ENCODE measurements at regions not wholly inside any gene's neighbourhood (a gene's known extent, or its start where the extent isn't known, plus 50 kb on each side); places are given as distances from the start of the nearest gene placed in this dataset.

DNA sequence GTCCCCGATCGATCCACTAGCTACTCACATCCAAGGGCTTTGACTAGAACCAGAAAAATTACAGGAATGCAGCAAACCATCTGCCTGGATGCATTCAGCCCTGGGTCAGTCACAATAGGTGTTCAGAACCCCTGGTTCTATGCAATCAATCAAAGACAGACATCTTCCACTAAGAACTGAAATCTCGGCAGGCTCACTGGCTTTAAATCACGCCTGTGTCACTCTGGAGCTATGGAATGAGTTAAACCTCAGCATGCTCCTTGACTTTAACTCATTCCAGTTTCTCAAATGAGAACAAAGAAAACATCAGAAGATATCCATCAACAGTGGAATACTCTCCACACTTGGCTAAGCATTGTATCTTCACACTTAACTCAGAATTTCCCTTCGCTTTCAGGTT, 68.1 kb upstream of the SPTBN1 start:
- Mint-ChIP-seq H3K4me3 (no peak overlapping the region), H3K9me3 (ENCODE audit: insufficient read depth) (no peaks in the 10 kb centered on the region), H3K4me1 (no peaks in the 10 kb centered on the region), H3K27me3 (peaks cover 3% of the 10 kb centered on the region), H3K27ac (no peak overlapping the region)
- H3K27me3 ChIP-seq (replicated peaks in 1 of 4; ENCODE audit: control extremely low read depth in 1 of 4, control insufficient read depth in 3 of 4, insufficient read depth in 4 of 4, low read length in 3 of 4): no peaks in the 10 kb centered on the region
- no peak overlapping the region for H3K27ac ChIP-seq (ENCODE audit: low read length in 2 of 2)
- TF ChIP-seq, protein P1, sequence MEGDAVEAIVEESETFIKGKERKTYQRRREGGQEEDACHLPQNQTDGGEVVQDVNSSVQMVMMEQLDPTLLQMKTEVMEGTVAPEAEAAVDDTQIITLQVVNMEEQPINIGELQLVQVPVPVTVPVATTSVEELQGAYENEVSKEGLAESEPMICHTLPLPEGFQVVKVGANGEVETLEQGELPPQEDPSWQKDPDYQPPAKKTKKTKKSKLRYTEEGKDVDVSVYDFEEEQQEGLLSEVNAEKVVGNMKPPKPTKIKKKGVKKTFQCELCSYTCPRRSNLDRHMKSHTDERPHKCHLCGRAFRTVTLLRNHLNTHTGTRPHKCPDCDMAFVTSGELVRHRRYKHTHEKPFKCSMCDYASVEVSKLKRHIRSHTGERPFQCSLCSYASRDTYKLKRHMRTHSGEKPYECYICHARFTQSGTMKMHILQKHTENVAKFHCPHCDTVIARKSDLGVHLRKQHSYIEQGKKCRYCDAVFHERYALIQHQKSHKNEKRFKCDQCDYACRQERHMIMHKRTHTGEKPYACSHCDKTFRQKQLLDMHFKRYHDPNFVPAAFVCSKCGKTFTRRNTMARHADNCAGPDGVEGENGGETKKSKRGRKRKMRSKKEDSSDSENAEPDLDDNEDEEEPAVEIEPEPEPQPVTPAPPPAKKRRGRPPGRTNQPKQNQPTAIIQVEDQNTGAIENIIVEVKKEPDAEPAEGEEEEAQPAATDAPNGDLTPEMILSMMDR (IDR thresholded peaks at IDR 0.05): no peak
- TF ChIP-seq EZH2 (IDR thresholded peaks at IDR 0.05; ENCODE audit: borderline replicate concordance, insufficient read depth, low read depth, low read length, poor library complexity, severe bottlenecking): no peak
- no peak overlapping the region for H3K4me3 ChIP-seq (ENCODE audit: control extremely low read depth in 1 of 5, extremely low read depth in 1 of 5, insufficient read depth in 1 of 5, low read depth in 2 of 5, low read length in 4 of 5)
- no peaks in the 10 kb centered on the region for H3K9me3 ChIP-seq (ENCODE audit: control extremely low read depth in 1 of 3, control insufficient read depth in 2 of 3, insufficient read depth in 1 of 3, low read length in 2 of 3)
- 100% methylated on average over 2 of the region's 5 CpGs for WGBS (ENCODE audit: insufficient coverage)
- H3K4me2 ChIP-seq (replicated peaks; ENCODE audit: low read depth, low read length, poor library complexity, severe bottlenecking): no peak overlapping the region
- intact Hi-C loops (cut with micrococcal nuclease): no loop called here
- H3K36me3 ChIP-seq (replicated peaks in 1 of 2; ENCODE audit: control extremely low read depth in 1 of 2, control insufficient read depth in 1 of 2, extremely low read depth in 1 of 2, insufficient read depth in 2 of 2, low read length in 1 of 2): no peaks in the 10 kb centered on the region
- ChIA-PET CTCF (no interaction called here), POLR2A (no interaction called here)
- DNase-seq (no peak), ATAC-seq (ENCODE audit: low read depth) (no peak)
- no peaks in the 10 kb centered on the region for H3K79me2 ChIP-seq (ENCODE audit: control insufficient read depth, insufficient read depth, low read length)
- H3K4me1 ChIP-seq (ENCODE audit: control insufficient read depth in 2 of 2, insufficient read depth in 2 of 2, low read length in 2 of 2): no peaks in the 10 kb centered on the region
- H4K20me1 ChIP-seq (ENCODE audit: control insufficient read depth, insufficient read depth, low read length, poor library complexity, severe bottlenecking): no peaks in the 10 kb centered on the region
- no peak overlapping the region for H3K9ac ChIP-seq (ENCODE audit: low read length)
- no peak overlapping the region for H2AFZ ChIP-seq (ENCODE audit: insufficient read depth, low read depth, low read length, poor library complexity, severe bottlenecking)

DNA sequence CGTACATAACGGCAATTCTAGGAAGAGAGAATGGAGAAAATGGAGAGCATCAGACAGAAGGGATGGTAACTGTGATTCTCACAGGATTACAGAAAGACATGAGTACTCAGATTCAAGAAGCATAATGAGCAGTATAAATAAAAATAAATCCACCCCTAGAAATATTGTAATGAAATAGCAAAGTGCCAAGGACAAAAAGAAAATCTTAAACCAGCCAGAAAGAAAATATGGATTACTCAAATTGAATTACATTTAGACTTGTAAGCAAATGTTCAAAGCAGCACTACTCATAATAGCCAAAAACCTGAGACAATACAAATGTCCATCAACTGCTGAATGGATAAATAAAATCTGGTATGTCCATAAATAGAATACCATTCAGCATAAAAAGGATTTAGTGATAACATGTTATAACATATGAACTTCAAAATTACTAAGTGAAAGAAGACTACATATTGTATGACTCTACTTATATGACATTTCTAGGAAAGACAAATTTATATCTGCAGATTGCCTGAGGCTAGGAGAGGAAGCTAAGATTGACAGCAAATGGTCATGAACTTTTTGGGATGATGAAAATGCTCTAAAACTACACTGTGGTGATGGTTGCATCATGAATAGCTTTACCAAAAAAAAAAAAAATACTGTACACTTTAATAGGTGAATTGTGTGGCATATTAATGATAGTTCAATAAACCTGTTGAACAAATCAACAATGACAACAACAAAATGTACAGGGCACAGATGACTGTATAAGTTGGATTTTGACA, 63.4 kb upstream of the SPTBN1 start:
- Histone ChIP-seq H3K4me1 (ENCODE audit: control insufficient read depth in 2 of 2, insufficient read depth in 2 of 2, low read length in 2 of 2) (peaks cover 0 to 9% of the 10 kb centered on the region in 2 donors), H3K36me3 (replicated peaks in 1 of 2; ENCODE audit: control extremely low read depth in 1 of 2, control insufficient read depth in 1 of 2, extremely low read depth in 1 of 2, insufficient read depth in 2 of 2, low read length in 1 of 2) (no peaks in the 10 kb centered on the region), H3K9ac (ENCODE audit: low read length) (no peak overlapping the region), H2AFZ (ENCODE audit: insufficient read depth, low read depth, low read length, poor library complexity, severe bottlenecking) (no peak overlapping the region), H3K79me2 (ENCODE audit: control insufficient read depth, insufficient read depth, low read length) (no peaks in the 10 kb centered on the region), H3K27me3 (replicated peaks in 1 of 4; ENCODE audit: control extremely low read depth in 1 of 4, control insufficient read depth in 3 of 4, insufficient read depth in 4 of 4, low read length in 3 of 4) (no peaks in the 10 kb centered on the region), H3K4me3 (ENCODE audit: control extremely low read depth in 1 of 5, extremely low read depth in 1 of 5, insufficient read depth in 1 of 5, low read depth in 2 of 5, low read length in 4 of 5) (no peak overlapping the region), H3K9me3 (ENCODE audit: control extremely low read depth in 1 of 3, control insufficient read depth in 2 of 3, insufficient read depth in 1 of 3, low read length in 2 of 3) (peaks cover 0 to 3% (median 0%) of the 10 kb centered on the region in 3 donors), H4K20me1 (ENCODE audit: control insufficient read depth, insufficient read depth, low read length, poor library complexity, severe bottlenecking) (no peaks in the 10 kb centered on the region), H3K27ac (ENCODE audit: low read length in 2 of 2) (no peak overlapping the region), H3K4me2 (replicated peaks; ENCODE audit: low read depth, low read length, poor library complexity, severe bottlenecking) (no peak overlapping the region)
- ChIA-PET POLR2A (no interaction called here), CTCF (no interaction called here)
- WGBS (ENCODE audit: insufficient coverage): 100% methylated on average over 2 of the region's 2 CpGs
- H3K4me1 Mint-ChIP-seq: peaks cover 8% of the 10 kb centered on the region
- H3K27me3 Mint-ChIP-seq: no peaks in the 10 kb centered on the region
- no peak overlapping the region for H3K4me3 Mint-ChIP-seq
- ATAC-seq (ENCODE audit: low read depth) (no peak), DNase-seq (no peak)
- TF ChIP-seq, protein P1 (IDR thresholded peaks at IDR 0.05): no peak
- TF ChIP-seq EZH2 (IDR thresholded peaks at IDR 0.05; ENCODE audit: borderline replicate concordance, insufficient read depth, low read depth, low read length, poor library complexity, severe bottlenecking): no peak
- H3K9me3 Mint-ChIP-seq (ENCODE audit: insufficient read depth): no peaks in the 10 kb centered on the region
- intact Hi-C loops (cut with micrococcal nuclease): no loop called here
- H3K27ac Mint-ChIP-seq: no peak overlapping the region
